ENCODE measurements at regions not wholly inside any gene's neighbourhood (a gene's known extent, or its start where the extent isn't known, plus 50 kb on each side); places are given as distances from the start of the nearest gene placed in this dataset.

- no peak for DNase-seq (ENCODE audit: low read depth)
- H3K4me3 ChIP-seq (ENCODE audit: low read depth, low read length), result no peak overlapping the region
- no peak for TF ChIP-seq CTCF (IDR thresholded peaks at IDR 0.05; ENCODE audit: control insufficient read depth, extremely low read depth, insufficient read depth)
Observed at GRCh38 chr14:98536256-98536655, 735.7 kb downstream of the BCL11B start.

- no peak for DNase-seq (ENCODE audit: low read depth)
- H3K4me3 ChIP-seq (ENCODE audit: low read depth, low read length), result no peak overlapping the region
- no peak for TF ChIP-seq CTCF (IDR thresholded peaks at IDR 0.05; ENCODE audit: control insufficient read depth, extremely low read depth, insufficient read depth)
Observed at GRCh38 chr14:98542316-98542715, 729.7 kb downstream of the BCL11B start.

- no peak for TF ChIP-seq CTCF (IDR thresholded peaks at IDR 0.05; ENCODE audit: control insufficient read depth, extremely low read depth, insufficient read depth)
Observed at GRCh38 chr14:98543074-98543473, 728.9 kb downstream of the BCL11B start.

GRCh38 chr14:98544174-98544573 is 727.8 kb downstream of the BCL11B start:
- H3K4me3 ChIP-seq (ENCODE audit: low read depth, low read length), result no peak overlapping the region
- DNase-seq (ENCODE audit: low read depth), result no peak
- no peak for TF ChIP-seq CTCF (IDR thresholded peaks at IDR 0.05; ENCODE audit: control insufficient read depth, extremely low read depth, insufficient read depth)

More at GRCh38 chr14:98543074-98543473, 728.9 kb downstream of the BCL11B start:
- DNase-seq (ENCODE audit: low read depth), result no peak
- no peak overlapping the region for H3K4me3 ChIP-seq (ENCODE audit: low read depth, low read length)

- no peak for TF ChIP-seq CTCF (IDR thresholded peaks at IDR 0.05; ENCODE audit: control insufficient read depth, extremely low read depth, insufficient read depth)
- no peak overlapping the region for H3K4me3 ChIP-seq (ENCODE audit: low read depth, low read length)
- no peak for DNase-seq (ENCODE audit: low read depth)
Observed at GRCh38 chr14:98545181-98545580, 726.8 kb downstream of the BCL11B start.

GRCh38 chr14:98548071-98548686 is 723.8 kb downstream of the BCL11B start:
- DNase-seq (ENCODE audit: low read depth), result no peak
- no peak overlapping the region for H3K4me3 ChIP-seq (ENCODE audit: low read depth, low read length)
- no peak for TF ChIP-seq CTCF (IDR thresholded peaks at IDR 0.05; ENCODE audit: control insufficient read depth, extremely low read depth, insufficient read depth)

- no peak for TF ChIP-seq CTCF (IDR thresholded peaks at IDR 0.05; ENCODE audit: control insufficient read depth, extremely low read depth, insufficient read depth)
- DNase-seq (ENCODE audit: low read depth), result no peak
- H3K4me3 ChIP-seq (ENCODE audit: low read depth, low read length), result no peak overlapping the region
Observed at GRCh38 chr14:98551028-98551427, 721.0 kb downstream of the BCL11B start.

Data from LNCaP clone FGC (cell line).